HK-2 (cell line): ENCODE measurements at regions not wholly inside any gene's neighbourhood (a gene's known extent, or its start where the extent isn't known, plus 50 kb on each side); places are given as distances from the start of the nearest gene placed in this dataset.

Source experiments
- DNase-seq: peaks from one replicate; pipeline ENCODE4 v3.0.0-alpha.2; 2018; ENCODE audit not compliant: unreplicated experiment

GRCh38 chrX:36436361-36436760, 516.8 kb downstream of the CFAP47 start:
- DNase-seq: no peak

GRCh38 chrX:36443007-36443406, 523.5 kb downstream of the CFAP47 start:
- DNase-seq: no peak

GRCh38 chrX:36445566-36445965, 526.0 kb downstream of the CFAP47 start:
- DNase-seq: no peak

- DNase-seq: no peak
Measured at GRCh38 chrX:36462142-36462541, 542.6 kb downstream of the CFAP47 start.

GRCh38 chrX:36480441-36480990, 527.6 kb upstream of the FAM47C start:
- DNase-seq: no peak

GRCh38 chrX:36501169-36501702, 506.9 kb upstream of the FAM47C start:
- DNase-seq: no peak

GRCh38 chrX:36504625-36505024, 503.5 kb upstream of the FAM47C start:
- no peak for DNase-seq

GRCh38 chrX:36508042-36508441, 500.1 kb upstream of the FAM47C start:
- no peak for DNase-seq

- DNase-seq: no peak
Measured at GRCh38 chrX:36510736-36511135, 497.4 kb upstream of the FAM47C start.

- DNase-seq: no peak
Measured at GRCh38 chrX:36528661-36529060, 479.5 kb upstream of the FAM47C start.

- no peak for DNase-seq
Measured at GRCh38 chrX:36534900-36535299, 473.3 kb upstream of the FAM47C start.

GRCh38 chrX:36543499-36543898, 464.7 kb upstream of the FAM47C start:
- DNase-seq: no peak

GRCh38 chrX:36562986-36563385, 445.2 kb upstream of the FAM47C start:
- no peak for DNase-seq

- no peak for DNase-seq
Measured at GRCh38 chrX:36568946-36569345, 439.2 kb upstream of the FAM47C start.

- DNase-seq: no peak
Measured at GRCh38 chrX:36573720-36574119, 434.4 kb upstream of the FAM47C start.

- DNase-seq: no peak
Measured at GRCh38 chrX:36575670-36576069, 432.5 kb upstream of the FAM47C start.

- no peak for DNase-seq
Measured at GRCh38 chrX:36577006-36577405, 431.2 kb upstream of the FAM47C start.

GRCh38 chrX:36581030-36581429, 427.1 kb upstream of the FAM47C start:
- DNase-seq: no peak

- no peak for DNase-seq
Measured at GRCh38 chrX:36583674-36584073, 424.5 kb upstream of the FAM47C start.

- DNase-seq: peak; percentile 3
Measured at GRCh38 chrX:36609616-36610585, 398.3 kb upstream of the FAM47C start.

GRCh38 chrX:36626898-36627297, 381.3 kb upstream of the FAM47C start:
- no peak for DNase-seq

GRCh38 chrX:36640232-36640631, 367.9 kb upstream of the FAM47C start:
- DNase-seq: no peak

- no peak for DNase-seq
Measured at GRCh38 chrX:36642052-36642451, 366.1 kb upstream of the FAM47C start.
